ENCODE measurements at regions not wholly inside any gene's neighbourhood (a gene's known extent, or its start where the extent isn't known, plus 50 kb on each side); places are given as distances from the start of the nearest gene placed in this dataset.

GRCh38 chr11:87778357-87778756, 396.9 kb downstream of the RAB38 start:
- H3K4me3 Mint-ChIP-seq = no peak overlapping the region
- no peak overlapping the region for H3K9ac ChIP-seq (ENCODE audit: extremely low read depth, insufficient read length, low read length)
- no peak overlapping the region for H3K18ac ChIP-seq (ENCODE audit: insufficient read length, low read depth, low read length)
- no peaks in the 10 kb centered on the region for H3K23me2 ChIP-seq (ENCODE audit: insufficient read length, low read depth, low read length, poor library complexity, severe bottlenecking)
- WGBS (ENCODE audit: extremely low coverage, insufficient read length, low lambda C conversion rate) = no CpG with 5 or more reads among the region's 2 CpGs
- no peak overlapping the region for H3T11ph ChIP-seq (ENCODE audit: low read length)
- no peak overlapping the region for H3K4ac ChIP-seq (ENCODE audit: low read depth, low read length)
- H2BK20ac ChIP-seq (ENCODE audit: low read depth, low read length, poor library complexity, severe bottlenecking) = no peak overlapping the region
- no peaks in the 10 kb centered on the region for H3K36me3 Mint-ChIP-seq (ENCODE audit: insufficient read depth in 1 of 3, low read depth in 3 of 3)
- H2BK120ac ChIP-seq (ENCODE audit: low read depth, low read length, poor library complexity, severe bottlenecking) = no peak overlapping the region
- H3K4me2 ChIP-seq (ENCODE audit: insufficient read depth, insufficient read length, low read length) = no peak overlapping the region
- no peaks in the 10 kb centered on the region for H3K9me3 ChIP-seq (ENCODE audit: control insufficient read depth, low read depth, low read length)
- no peak overlapping the region for H3K56ac ChIP-seq (ENCODE audit: insufficient read length, low read depth, low read length)
- peak overlapping the region in 1 of 3 experiments; percentile 10; a peak in 1 of 7 replicates for H3K27ac Mint-ChIP-seq
- no peaks in the 10 kb centered on the region for H3K9me3 Mint-ChIP-seq
- no peaks in the 10 kb centered on the region for H3K27me3 ChIP-seq (ENCODE audit: insufficient read depth, low read length)
- H4K8ac ChIP-seq (replicated peaks; ENCODE audit: insufficient read length, low read depth, low read length) = no peak overlapping the region
- H4K20me1 ChIP-seq (ENCODE audit: control insufficient read depth, insufficient read depth, insufficient read length) = no peaks in the 10 kb centered on the region
- no peak overlapping the region for H3K27ac ChIP-seq (ENCODE audit: insufficient read length, low read depth, low read length)
- H2AFZ ChIP-seq (ENCODE audit: low read length) = no peak overlapping the region
- no peak overlapping the region for H2BK5ac ChIP-seq (ENCODE audit: insufficient read length, low read length)
- H3K79me1 ChIP-seq (ENCODE audit: insufficient read depth, low read depth, low read length, poor library complexity, severe bottlenecking) = no peaks in the 10 kb centered on the region
- H3K79me2 ChIP-seq (ENCODE audit: insufficient read depth, low read length) = no peaks in the 10 kb centered on the region
- TF ChIP-seq CTCF (conservative IDR thresholded peaks at IDR 0.05) = no peak
- no peak overlapping the region for H3K23ac ChIP-seq (ENCODE audit: insufficient read length, low read depth, low read length)
- H4K5ac ChIP-seq (ENCODE audit: insufficient read length, low read depth, low read length) = no peak overlapping the region
- no peak overlapping the region for H2BK15ac ChIP-seq (ENCODE audit: low read depth, low read length)
- no peaks in the 10 kb centered on the region for H3K4me1 Mint-ChIP-seq
- H3K4me1 ChIP-seq (ENCODE audit: insufficient read depth, low read length) = no peaks in the 10 kb centered on the region
- no peak for DNase-seq
- no peak overlapping the region for H2AK5ac ChIP-seq (ENCODE audit: insufficient read length, low read length)
- H3K14ac ChIP-seq (ENCODE audit: insufficient read depth, low read length) = no peak overlapping the region
- H2BK12ac ChIP-seq (ENCODE audit: insufficient read length, low read depth, low read length) = no peak overlapping the region
- no peak overlapping the region for H4K91ac ChIP-seq (ENCODE audit: insufficient read length, low read depth, low read length)
- no peaks in the 10 kb centered on the region for H3K27me3 Mint-ChIP-seq (ENCODE audit: low read depth)

Measured in H9 (cell line).